K562 (cell line): ENCODE measurements at regions not wholly inside any gene's neighbourhood (a gene's known extent, or its start where the extent isn't known, plus 50 kb on each side); places are given as distances from the start of the nearest gene placed in this dataset.

ENCODE experiments used
- ATAC-seq: fragments of 200-7000 bp; cut with Tn5 transposase; 3 replicates; pipeline ENCODE4 v1.9.1; 2020; ENCODE audit warnings: moderate library complexity
- BruUV-seq: library from RNA; stranded (reverse); fragments of 400-500 nt; replicated peaks from 2 replicates; lab custom pipeline; 2021; lab: Mats Ljungman, UMichigan
- CTCF ChIA-PET: fragments of 300-600 bp; formaldehyde crosslinking; extraction: SDS; loops from one replicate; lab custom pipeline; 2021; ENCODE audit warnings: low intra/inter-chr PET ratio; lab: Yijun Ruan, JAX
- POLR2A ChIA-PET: fragments of 300-600, 350-650 bp; sonication (Branson Sonifier 250); formaldehyde crosslinking; extraction: SDS; loops from one replicate; lab custom pipeline; 2021; ENCODE audit warnings: antibody characterized with exemption, inconsistent platforms; lab: Yijun Ruan, JAX
- DNase-seq, 4 experiments: peaks; one replicate each; pipeline versions ENCODE4 v3.0.0 to v3.0.0-alpha.2; 2011 to 2018; ENCODE audit warnings: low spot score in 3 of 4, mixed read lengths in 3 of 4; ENCODE audit errors: extremely low read depth in 1 of 4
- FAIRE-seq: peaks from 2 replicates; lab custom pipeline; 2011; peaks lifted over from hg19 to GRCh38; lab: Jason Lieb, UNC
- H2AFZ ChIP-seq: 2 replicates; pipeline ENCODE4 v1.6.0; 2011; ENCODE audit warnings: low read depth, low read length, control low read depth, inconsistent platforms
- H3K27ac ChIP-seq: fragments of 200-600 bp; 3 replicates; pipeline ENCODE4 v1.8.0; 2011; ENCODE audit warnings: low read depth, mild to moderate bottlenecking, control low read depth, inconsistent platforms, low read length, moderate library complexity, mixed read lengths; ENCODE audit errors: extremely low read depth
- H3K27me3 ChIP-seq, 2 experiments: fragments of 300-600 bp in 1 of 2; 2 replicates in 1 of 2; 3 replicates in 1 of 2; pipeline versions ENCODE4 v1.6.0 to v1.8.0; 2011; ENCODE audit warnings: inconsistent platforms in 2 of 2, low read length in 2 of 2, mild to moderate bottlenecking in 1 of 2, mixed read lengths in 1 of 2, moderate library complexity in 1 of 2; ENCODE audit not compliant: control insufficient read depth in 2 of 2, insufficient read depth in 2 of 2
- H3K36me3 ChIP-seq: fragments of 300-600 bp; 3 replicates; pipeline ENCODE4 v1.8.0; 2011; ENCODE audit warnings: mild to moderate bottlenecking, low read length, inconsistent platforms; ENCODE audit not compliant: control insufficient read depth, insufficient read depth
- H3K4me1 ChIP-seq, 2 experiments: fragments of 200-600 bp in 1 of 2; replicated peaks in 1 of 2; 2 replicates in 1 of 2; 3 replicates in 1 of 2; pipeline versions ENCODE4 v1.5.1 to v1.8.0; 2011; ENCODE audit warnings: inconsistent platforms in 2 of 2, low read length in 2 of 2, mild to moderate bottlenecking in 1 of 2, mixed read lengths in 1 of 2, moderate library complexity in 1 of 2; ENCODE audit not compliant: control insufficient read depth in 2 of 2, insufficient read depth in 2 of 2
- H3K4me2 ChIP-seq: 2 replicates; pipeline ENCODE4 v1.6.1; 2011; ENCODE audit warnings: low read length, control low read depth, inconsistent platforms, mixed read lengths; ENCODE audit not compliant: insufficient read depth
- H3K4me3 ChIP-seq: fragments of 200-600 bp; sonication (generic), shearing (Covaris generic); 2 replicates; pipeline ENCODE4 v1.5.1; 2016; ENCODE audit warnings: control low read depth, inconsistent platforms
- H3K79me2 ChIP-seq: fragments of 200-600 bp; 3 replicates; pipeline ENCODE4 v1.8.0; 2011; ENCODE audit warnings: low read length, inconsistent platforms; ENCODE audit not compliant: control insufficient read depth, insufficient read depth
- H3K9ac ChIP-seq, 2 experiments: 2 replicates each; pipeline versions ENCODE4 v1.6.0 to v1.6.1; 2011; ENCODE audit warnings: low read depth in 2 of 2, low read length in 2 of 2, control low read depth in 1 of 2, inconsistent platforms in 1 of 2, mild to moderate bottlenecking in 1 of 2, mixed read lengths in 1 of 2; ENCODE audit not compliant: insufficient read depth in 1 of 2
- H3K9me1 ChIP-seq: one replicate; pipeline ENCODE4 v1.6.0; 2011; ENCODE audit warnings: inconsistent platforms, mild to moderate bottlenecking, low read length, moderate library complexity; ENCODE audit not compliant: control insufficient read depth, insufficient read depth
- H3K9me3 ChIP-seq: replicated peaks from 2 replicates; pipeline ENCODE4 v1.5.1; 2011; ENCODE audit warnings: low read depth, low read length, inconsistent platforms; ENCODE audit not compliant: control insufficient read depth, insufficient read depth
- H4K20me1 ChIP-seq: replicated peaks from 2 replicates; pipeline ENCODE4 v1.6.1; 2011; ENCODE audit warnings: low read length, inconsistent platforms, mixed read lengths; ENCODE audit not compliant: control insufficient read depth, insufficient read depth
- CREB3 ChIP-seq: fragments of 450-650 bp; conservative IDR thresholded peaks from 2 replicates; pipeline ENCODE4 v1.6.1; 2016; ENCODE audit warnings: missing genetic modification characterization, low read depth, mild to moderate bottlenecking, missing compliant biosample characterization, moderate library complexity
- ELF4 ChIP-seq: fragments of 450-650 bp; formaldehyde crosslinking; IDR thresholded peaks from 2 replicates; pipeline ENCODE4 v1.4.0; 2022; ENCODE audit warnings: missing genetic modification characterization
- ETV1 ChIP-seq: fragments of 450-650 bp; conservative IDR thresholded peaks from 2 replicates; pipeline ENCODE4 v1.6.1; 2016; ENCODE audit warnings: missing genetic modification characterization, control low read depth, low read depth, missing compliant biosample characterization
- FOXO4 ChIP-seq: fragments of 450-650 bp; formaldehyde crosslinking; IDR thresholded peaks from 2 replicates; pipeline ENCODE4 v1.4.0; 2020; ENCODE audit warnings: mild to moderate bottlenecking, moderate library complexity
- HOXB6 ChIP-seq: fragments of 250-450 bp; sonication (Bioruptor Pico); IDR thresholded peaks from 2 replicates; pipeline ENCODE4 v1.5.1; 2022; ENCODE audit warnings: mild to moderate bottlenecking, borderline replicate concordance
- ILK ChIP-seq: fragments of 450-650 bp; IDR thresholded peaks from 2 replicates; pipeline ENCODE4 v1.6.1; 2016; ENCODE audit warnings: missing genetic modification characterization, low read depth, mild to moderate bottlenecking, missing compliant biosample characterization, moderate library complexity, borderline replicate concordance
- JUNB ChIP-seq: fragments of 450-650 bp; formaldehyde crosslinking; conservative IDR thresholded peaks from 2 replicates; pipeline ENCODE4 v1.4.0; 2020; ENCODE audit warnings: mild to moderate bottlenecking
- MBD2 ChIP-seq: sonication (generic); IDR thresholded peaks from 2 replicates; pipeline ENCODE4 v1.6.1; 2016; ENCODE audit warnings: low read depth, borderline replicate concordance
- MYNN ChIP-seq, 2 experiments: sonication (generic); formaldehyde crosslinking in 1 of 2; IDR thresholded peaks; 2 replicates each; pipeline versions ENCODE4 v1.5.0 to v1.6.1; 2016 to 2020; ENCODE audit warnings: antibody characterized with exemption in 1 of 2, missing genetic modification reagents in 1 of 2
- SAFB ChIP-seq: fragments of 200-400 bp; formaldehyde crosslinking; IDR thresholded peaks from 2 replicates; pipeline ENCODE4 v1.6.1; 2017; ENCODE audit warnings: low read depth, low read length, borderline replicate concordance
- THRA ChIP-seq: fragments of 450-650 bp; IDR thresholded peaks from 2 replicates; pipeline ENCODE4 v1.6.1; 2017; ENCODE audit warnings: mild to moderate bottlenecking, moderate library complexity
- ZC3H11A ChIP-seq: IDR thresholded peaks from 2 replicates; pipeline ENCODE4 v1.6.1; 2012; ENCODE audit warnings: low read depth, low read length, improper control_type of control experiment
- in situ Hi-C: fragments of 300-500 bp; cut with MboI; formaldehyde crosslinking; loops from 4 replicates; pipeline ENCODE4 v1.15.0; 2018; ENCODE audit warnings: inconsistent platforms, mixed read lengths
- intact Hi-C: fragments of 100-400 bp; cut with micrococcal nuclease; formaldehyde crosslinking; loops from 2 replicates; pipeline ENCODE4 v1.14.2; 2022

GRCh38 chr9:78472111-78472510 lies 175.2 kb downstream of the PSAT1 start (continued):
- TF ChIP-seq FOXO4 = no peak

GRCh38 chr9:78479441-78479840 lies 182.5 kb downstream of the PSAT1 start:
- no TSS peak for BruUV-seq
- ChIA-PET CTCF (no interaction called here), POLR2A (no interaction called here)
- H3K79me2 ChIP-seq = no peaks in the 10 kb centered on the region
- in situ Hi-C loops = no loop called here
- no peak for FAIRE-seq
- H3K27me3 ChIP-seq = no peaks in the 10 kb centered on the region
- no peak for TF ChIP-seq MYNN (IDR thresholded peaks at IDR 0.05)
- TF ChIP-seq MYNN (CRISPR knock-in tag; IDR thresholded peaks at IDR 0.05) = no peak
- TF ChIP-seq ETV1 = no peak
- TF ChIP-seq MBD2 = no peak
- no peak for TF ChIP-seq JUNB (CRISPR knock-in tag)
- no peak for TF ChIP-seq THRA
- TF ChIP-seq ILK (tag) = no peak
- no peak for TF ChIP-seq CREB3 (tag)
- TF ChIP-seq ZC3H11A = no peak
- TF ChIP-seq HOXB6 = no peak
- TF ChIP-seq SAFB = no peak
- no peak for TF ChIP-seq ELF4 (CRISPR knock-in tag)
- no peak overlapping the region for H3K27ac ChIP-seq
- H4K20me1 ChIP-seq = no peaks in the 10 kb centered on the region
- intact Hi-C loops = no loop called here
- H3K9me3 ChIP-seq = no peaks in the 10 kb centered on the region
- no peaks in the 10 kb centered on the region for H3K9me1 ChIP-seq
- H3K4me1 ChIP-seq = no peaks in the 10 kb centered on the region
- no peak overlapping the region for H3K9ac ChIP-seq
- ATAC-seq = no peak
- H2AFZ ChIP-seq = no peak overlapping the region
- H3K4me3 ChIP-seq = no peak overlapping the region
- H3K36me3 ChIP-seq = no peaks in the 10 kb centered on the region
- no peak overlapping the region for H3K4me2 ChIP-seq
- DNase-seq = no peak
